Liver (tissue), 3 donors: ENCODE measurements at regions not wholly inside any gene's neighbourhood (a gene's known extent, or its start where the extent isn't known, plus 50 kb on each side); places are given as distances from the start of the nearest gene placed in this dataset.

Experiments used
- ATF3 ChIP-seq: IDR thresholded peaks from 2 replicates; pipeline ENCODE4 v1.6.1; 2016; ENCODE audit warnings: antibody characterized with exemption
- CTCF ChIP-seq: fragments of 150-350 bp; IDR thresholded peaks from 2 replicates; pipeline ENCODE4 v1.5.1; 2017; ENCODE audit warnings: improper control_type of control experiment, low read depth, low read length; ENCODE audit not compliant: missing input control
- EGR1 ChIP-seq, 2 donors: IDR thresholded peaks; 2 replicates each; pipeline ENCODE4 v1.6.1; 2016 to 2018; ENCODE audit warnings: antibody characterized with exemption in 2 of 2, low read depth in 2 of 2
- GABPA ChIP-seq, 2 donors: IDR thresholded peaks in 1 of 2; conservative IDR thresholded peaks in 1 of 2; 2 replicates each; pipeline ENCODE4 v1.6.1; 2016; ENCODE audit warnings: antibody characterized with exemption in 2 of 2, mild to moderate bottlenecking in 1 of 2, moderate library complexity in 1 of 2
- HNF4A ChIP-seq, 2 donors: conservative IDR thresholded peaks; 2 replicates each; pipeline ENCODE4 v1.6.1; 2016; ENCODE audit warnings: antibody characterized with exemption in 2 of 2, mild to moderate bottlenecking in 2 of 2
- MAX ChIP-seq: IDR thresholded peaks from 2 replicates; pipeline ENCODE4 v1.6.1; 2016; ENCODE audit warnings: antibody characterized with exemption
- RAD21 ChIP-seq, 2 donors: IDR thresholded peaks; 2 replicates each; pipeline ENCODE4 v1.6.1; 2016; ENCODE audit warnings: antibody characterized with exemption in 2 of 2, mild to moderate bottlenecking in 2 of 2
- REST ChIP-seq: IDR thresholded peaks from 2 replicates; pipeline ENCODE4 v1.6.1; 2016; ENCODE audit warnings: antibody characterized with exemption, mild to moderate bottlenecking
- SP1 ChIP-seq: IDR thresholded peaks from 2 replicates; pipeline ENCODE4 v1.6.1; 2018; ENCODE audit warnings: antibody characterized with exemption, mild to moderate bottlenecking
- TAF1 ChIP-seq: conservative IDR thresholded peaks from 2 replicates; pipeline ENCODE4 v1.6.1; 2016; ENCODE audit warnings: antibody characterized with exemption, mild to moderate bottlenecking
- ZBTB33 ChIP-seq: IDR thresholded peaks from 2 replicates; pipeline ENCODE4 v1.6.1; 2016; ENCODE audit warnings: antibody characterized with exemption
- donor health status: healthy.
- donor health status: healthy.

- TF ChIP-seq ATF3: no peak
- no peak for TF ChIP-seq CTCF
- TF ChIP-seq MAX: no peak
- TF ChIP-seq TAF1: no peak
- TF ChIP-seq REST: no peak
- TF ChIP-seq EGR1 (IDR thresholded peaks at IDR 0.05; ENCODE audit: low read depth in 2 of 2): no peak
- no peak for TF ChIP-seq RAD21 (IDR thresholded peaks at IDR 0.05)
- no peak for TF ChIP-seq SP1
- TF ChIP-seq HNF4A (conservative IDR thresholded peaks at IDR 0.05): no peak
- no peak for TF ChIP-seq GABPA (IDR thresholded peaks at IDR 0.05 in 1 of 2, conservative IDR thresholded peaks at IDR 0.05 in 1 of 2)
- TF ChIP-seq ZBTB33: no peak
These were observed 69.2 kb upstream of the FAM9A start for GRCh38 chrX:8870411-8870810.
